ENCODE measurements at regions not wholly inside any gene's neighbourhood (a gene's known extent, or its start where the extent isn't known, plus 50 kb on each side); places are given as distances from the start of the nearest gene placed in this dataset.

GRCh38 chrX:63434665-63435064, 83.5 kb upstream of the SPIN4 start:
- DNase-seq (ENCODE audit: low read depth), result peak; percentile 1
- no peak overlapping the region for H3K4me3 ChIP-seq (ENCODE audit: low read length)
- no peak for TF ChIP-seq CTCF (conservative IDR thresholded peaks at IDR 0.05; ENCODE audit: low read length)

- no peak overlapping the region for H3K4me3 ChIP-seq (ENCODE audit: low read length)
- no peak for DNase-seq (ENCODE audit: low read depth)
- no peak for TF ChIP-seq CTCF (conservative IDR thresholded peaks at IDR 0.05; ENCODE audit: low read length)
Observed at GRCh38 chrX:63434206-63434605, 83.1 kb upstream of the SPIN4 start.

- DNase-seq (ENCODE audit: low read depth), result no peak
- H3K4me3 ChIP-seq (ENCODE audit: low read length), result no peak overlapping the region
- TF ChIP-seq CTCF (conservative IDR thresholded peaks at IDR 0.05; ENCODE audit: low read length), result no peak
Observed at GRCh38 chrX:63430026-63430425, 78.9 kb upstream of the SPIN4 start.

GRCh38 chrX:63428348-63428747, 77.2 kb upstream of the SPIN4 start:
- no peak overlapping the region for H3K4me3 ChIP-seq (ENCODE audit: low read length)
- DNase-seq (ENCODE audit: low read depth), result no peak
- TF ChIP-seq CTCF (conservative IDR thresholded peaks at IDR 0.05; ENCODE audit: low read length), result no peak

GRCh38 chrX:63426519-63426918, 75.4 kb upstream of the SPIN4 start:
- no peak overlapping the region for H3K4me3 ChIP-seq (ENCODE audit: low read length)
- no peak for DNase-seq (ENCODE audit: low read depth)
- TF ChIP-seq CTCF (conservative IDR thresholded peaks at IDR 0.05; ENCODE audit: low read length), result no peak

- no peak for DNase-seq (ENCODE audit: low read depth)
- no peak for TF ChIP-seq CTCF (conservative IDR thresholded peaks at IDR 0.05; ENCODE audit: low read length)
- no peak overlapping the region for H3K4me3 ChIP-seq (ENCODE audit: low read length)
Observed at GRCh38 chrX:63424063-63424462, 72.9 kb upstream of the SPIN4 start.

- peak; percentile 25 for TF ChIP-seq CTCF (conservative IDR thresholded peaks at IDR 0.05; ENCODE audit: low read length)
- no peak for DNase-seq (ENCODE audit: low read depth)
- H3K4me3 ChIP-seq (ENCODE audit: low read length), result no peak overlapping the region
Observed at GRCh38 chrX:63421411-63421810, 70.3 kb upstream of the SPIN4 start.
